A549 (cell line): ENCODE measurements at regions not wholly inside any gene's neighbourhood (a gene's known extent, or its start where the extent isn't known, plus 50 kb on each side); places are given as distances from the start of the nearest gene placed in this dataset.

Source experiments
- ATOH8 ChIP-seq: fragments of 250-450 bp; sonication (Bioruptor Pico); IDR thresholded peaks from 2 replicates; pipeline ENCODE4 v1.5.0; 2020; ENCODE audit warnings: low read depth, mild to moderate bottlenecking, moderate library complexity
- CTCF ChIP-seq: fragments of >200 bp; sonication (Bioruptor Twin); formaldehyde crosslinking; IDR thresholded peaks from 3 replicates; pipeline ENCODE4 v1.5.1; 2016
- EHMT2 ChIP-seq: fragments of 200-600 bp; sonication (generic); IDR thresholded peaks from 2 replicates; pipeline ENCODE4 v1.6.1; 2016; ENCODE audit warnings: antibody characterized with exemption, low read depth, mild to moderate bottlenecking, moderate library complexity
- EP300 ChIP-seq, 2 experiments: fragments of >200 bp; sonication (Bioruptor Twin); formaldehyde crosslinking; IDR thresholded peaks; 2 replicates in 1 of 2; 3 replicates in 1 of 2; pipeline ENCODE4 v1.6.1; 2016 to 2017
- JUN ChIP-seq, 2 experiments: fragments of >200 bp; sonication (Bioruptor Twin); formaldehyde crosslinking; IDR thresholded peaks; 2 replicates in 1 of 2; 3 replicates in 1 of 2; pipeline ENCODE4 v1.6.1; 2016 to 2017
- POLR2AphosphoS2 ChIP-seq: conservative IDR thresholded peaks from 2 replicates; pipeline ENCODE4 v1.6.1; 2012; ENCODE audit warnings: low read length, improper control_type of control experiment, inconsistent platforms

DNA sequence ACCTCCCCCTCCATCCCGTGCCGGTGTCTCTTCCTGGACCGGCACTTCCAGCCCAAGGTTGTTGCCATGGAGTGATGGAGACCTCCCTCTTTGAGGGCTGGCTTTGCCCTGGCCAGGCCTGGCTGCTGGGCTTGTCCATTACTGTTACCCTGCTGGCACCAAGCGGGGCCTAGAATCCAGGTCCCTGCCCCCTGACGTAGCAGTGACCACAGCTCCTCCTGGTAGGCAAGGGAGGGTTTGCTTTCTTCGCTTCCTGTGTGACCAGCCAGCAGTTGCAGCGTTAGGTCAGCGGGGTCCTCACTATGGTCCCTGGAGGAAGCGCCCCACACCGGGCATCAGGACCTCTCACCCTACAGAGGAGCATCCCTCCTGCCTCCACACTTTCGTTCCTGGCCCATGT, 146.7 kb upstream of the COL5A1 start:
- TF ChIP-seq JUN (IDR thresholded peaks at IDR 0.05), result no peak
- TF ChIP-seq EP300 (IDR thresholded peaks at IDR 0.05), result no peak
- no peak for TF ChIP-seq POLR2AphosphoS2
- TF ChIP-seq CTCF, result no peak
- TF ChIP-seq EHMT2, result no peak
- no peak for TF ChIP-seq ATOH8 (CRISPR knock-in tag)
